IMR-90 (cell line): ENCODE measurements at regions not wholly inside any gene's neighbourhood (a gene's known extent, or its start where the extent isn't known, plus 50 kb on each side); places are given as distances from the start of the nearest gene placed in this dataset.

Source experiments
- ATAC-seq: fragments of 200-7000 bp; cut with Tn5 transposase; 2 replicates; pipeline ENCODE4 v1.9.1; 2020; ENCODE audit warnings: low read depth, mild to moderate bottlenecking, moderate library complexity
- BruUV-seq: library from RNA; stranded (reverse); fragments of 400-500 nt; replicated peaks from 2 replicates; lab custom pipeline; 2021; lab: Mats Ljungman, UMichigan
- CTCF ChIA-PET: fragments of 300-600 bp; formaldehyde crosslinking; extraction: SDS; loops from one replicate; lab custom pipeline; 2021; ENCODE audit warnings: antibody characterized with exemption; lab: Yijun Ruan, JAX
- POLR2A ChIA-PET: fragments of 300-600 bp; sonication (Branson Sonifier 250); formaldehyde crosslinking; loops from one replicate; lab custom pipeline; 2022; ENCODE audit warnings: antibody characterized with exemption; ENCODE audit not compliant: unreplicated experiment; lab: Charles Lee
- DNase-seq: peaks from one replicate; pipeline ENCODE4 v3.0.0; 2013
- H2AFZ ChIP-seq: replicated peaks from 2 replicates; pipeline ENCODE3; 2013; ENCODE audit warnings: low read length, mild to moderate bottlenecking; ENCODE audit not compliant: poor library complexity
- H2AK5ac ChIP-seq: 2 replicates; pipeline ENCODE4 v1.6.1; 2013; ENCODE audit warnings: low read depth, low read length, inconsistent platforms
- H2AK9ac ChIP-seq: replicated peaks from 2 replicates; pipeline ENCODE3; 2013; ENCODE audit warnings: mild to moderate bottlenecking, low read depth, low read length, moderate library complexity; ENCODE audit not compliant: poor library complexity
- H2BK120ac ChIP-seq: 2 replicates; pipeline ENCODE4 v1.6.1; 2013; ENCODE audit warnings: low read depth, low read length, inconsistent platforms
- H2BK15ac ChIP-seq: 3 replicates; pipeline ENCODE4 v1.6.1; 2013; ENCODE audit warnings: low read depth, low read length, inconsistent platforms
- H2BK20ac ChIP-seq: 2 replicates; pipeline ENCODE4 v1.6.1; 2013; ENCODE audit warnings: low read depth, mild to moderate bottlenecking, inconsistent platforms, low read length, moderate library complexity
- H2BK5ac ChIP-seq: 2 replicates; pipeline ENCODE4 v1.6.1; 2013; ENCODE audit warnings: mild to moderate bottlenecking, low read depth, low read length, inconsistent platforms; ENCODE audit not compliant: poor library complexity, severe bottlenecking
- H3K14ac ChIP-seq: replicated peaks from 2 replicates; pipeline ENCODE4 v1.6.1; 2013; ENCODE audit warnings: low read depth, low read length, inconsistent platforms
- H3K18ac ChIP-seq: 2 replicates; pipeline ENCODE4 v1.6.1; 2013; ENCODE audit warnings: low read depth, low read length, control low read depth
- H3K23ac ChIP-seq: 2 replicates; pipeline ENCODE4 v1.6.1; 2013; ENCODE audit warnings: low read depth, low read length, inconsistent platforms
- H3K27ac ChIP-seq: 2 replicates; pipeline ENCODE4 v1.5.1; 2013; ENCODE audit warnings: mild to moderate bottlenecking, control low read depth, low read length; ENCODE audit not compliant: insufficient read depth
- H3K27me3 ChIP-seq: 2 replicates; pipeline ENCODE4 v1.6.1; 2013; ENCODE audit warnings: low read length; ENCODE audit not compliant: control insufficient read depth, insufficient read depth
- H3K36me3 ChIP-seq: 2 replicates; pipeline ENCODE4 v1.6.1; 2013; ENCODE audit warnings: low read length, mixed read lengths; ENCODE audit not compliant: control insufficient read depth, insufficient read depth
- H3K4ac ChIP-seq: 2 replicates; pipeline ENCODE4 v1.6.1; 2013; ENCODE audit warnings: low read depth, low read length, inconsistent platforms
- H3K4me1 ChIP-seq: 2 replicates; pipeline ENCODE4 v1.6.1; 2013; ENCODE audit warnings: low read length, mixed read lengths; ENCODE audit not compliant: control insufficient read depth, insufficient read depth
- H3K4me2 ChIP-seq: 2 replicates; pipeline ENCODE4 v1.6.1; 2013; ENCODE audit warnings: low read depth, mild to moderate bottlenecking, control low read depth, low read length, moderate library complexity
- H3K4me3 ChIP-seq: 2 replicates; pipeline ENCODE4 v1.5.1; 2013; ENCODE audit warnings: low read depth, mild to moderate bottlenecking, control low read depth, low read length, moderate library complexity; ENCODE audit not compliant: insufficient read depth
- H3K56ac ChIP-seq: 2 replicates; pipeline ENCODE4 v1.6.1; 2013; ENCODE audit warnings: low read length, inconsistent platforms; ENCODE audit not compliant: insufficient read depth; ENCODE audit errors: extremely low read depth
- H3K79me1 ChIP-seq, 2 experiments: 2 replicates each; pipeline ENCODE4 v1.6.1; 2013; ENCODE audit warnings: low read length in 2 of 2, inconsistent platforms in 1 of 2, low read depth in 1 of 2
- H3K9ac ChIP-seq: 2 replicates; pipeline ENCODE4 v1.6.1; 2013; ENCODE audit warnings: low read depth, low read length, control low read depth
- H3K9me1 ChIP-seq: 2 replicates; pipeline ENCODE4 v1.6.1; 2013; ENCODE audit warnings: low read length, inconsistent platforms; ENCODE audit not compliant: insufficient read depth
- H3K9me3 ChIP-seq: 2 replicates; pipeline ENCODE4 v1.6.1; 2013; ENCODE audit warnings: low read length; ENCODE audit not compliant: control insufficient read depth, insufficient read depth
- H4K20me1 ChIP-seq: 2 replicates; pipeline ENCODE4 v1.6.1; 2013; ENCODE audit warnings: low read length, inconsistent platforms; ENCODE audit not compliant: insufficient read depth
- H4K5ac ChIP-seq: 2 replicates; pipeline ENCODE4 v1.6.1; 2013; ENCODE audit warnings: mild to moderate bottlenecking, low read depth, low read length, control low read depth
- H4K8ac ChIP-seq, 2 experiments: 2 replicates each; pipeline ENCODE4 v1.6.1; 2013; ENCODE audit warnings: low read depth in 2 of 2, low read length in 2 of 2, control low read depth in 1 of 2, inconsistent platforms in 1 of 2
- H4K91ac ChIP-seq: 2 replicates; pipeline ENCODE4 v1.6.1; 2013; ENCODE audit warnings: low read depth, low read length, inconsistent platforms; ENCODE audit not compliant: insufficient read depth
- SMC3 ChIP-seq: fragments of 150-350 bp; IDR thresholded peaks from 2 replicates; pipeline ENCODE4 v1.6.1; 2016; ENCODE audit warnings: low read depth, mild to moderate bottlenecking, antibody characterized with exemption, low read length, moderate library complexity
- WGBS, 2 experiments: methylation state at CpG; one replicate each; pipeline versions ENCODE4 v1.1.5 to v1.1.7; 2013; ENCODE audit warnings: missing lambda C conversion rate in 2 of 2; ENCODE audit not compliant: insufficient read length in 1 of 2; ENCODE audit errors: extremely low coverage in 2 of 2; 5-methylcytosine and 5-hydroxymethylcytosine counted together
- dilution Hi-C: fragments of 300-500 bp; cut with HindIII; formaldehyde crosslinking; loops from one replicate; pipeline ENCODE4 v1.14.3; 2018; ENCODE audit warnings: low sequenced_read_pairs; ENCODE audit not compliant: unreplicated experiment
- in situ Hi-C: fragments of 300-500 bp; cut with MboI; formaldehyde crosslinking; loops from 3 replicates; pipeline ENCODE4 v1.14.3; 2019; ENCODE audit warnings: low sequenced_read_pairs, inconsistent platforms, mixed read lengths
- intact Hi-C: fragments of 100-400 bp; cut with micrococcal nuclease; formaldehyde crosslinking; loops from 2 replicates; pipeline ENCODE4 v1.10.0; 2022
- TF ChIP-seq, protein P1 (sequence below): fragments of 150-350 bp; IDR thresholded peaks from 2 replicates; pipeline ENCODE4 v1.6.1; 2016; ENCODE audit warnings: low read depth, mild to moderate bottlenecking, low read length, moderate library complexity, borderline replicate concordance

DNA sequence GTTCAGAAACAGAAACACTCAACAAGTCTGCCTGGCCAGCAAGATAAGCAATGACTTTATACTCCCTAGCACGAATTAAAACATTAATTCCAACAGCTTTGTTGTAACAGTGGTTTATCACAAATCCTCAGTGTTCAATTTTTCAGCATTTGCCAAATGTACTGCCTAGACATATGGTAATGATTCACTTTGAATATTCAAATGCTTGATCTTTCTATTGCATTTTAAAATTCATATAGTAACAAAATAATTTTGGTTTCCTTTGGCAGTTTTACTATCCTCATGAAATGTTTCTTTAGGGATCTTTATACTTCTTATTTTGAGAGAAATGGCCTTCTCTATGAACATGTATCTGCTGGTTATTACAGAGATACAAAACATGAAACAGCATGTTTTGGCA lies 851.8 kb upstream of the NXPH2 start:
- H3K9me3 ChIP-seq = peaks cover 5% of the 10 kb centered on the region
- H3K9me1 ChIP-seq = no peaks in the 10 kb centered on the region
- H2AK5ac ChIP-seq = no peak overlapping the region
- no peak for TF ChIP-seq SMC3
- TF ChIP-seq, protein P1, sequence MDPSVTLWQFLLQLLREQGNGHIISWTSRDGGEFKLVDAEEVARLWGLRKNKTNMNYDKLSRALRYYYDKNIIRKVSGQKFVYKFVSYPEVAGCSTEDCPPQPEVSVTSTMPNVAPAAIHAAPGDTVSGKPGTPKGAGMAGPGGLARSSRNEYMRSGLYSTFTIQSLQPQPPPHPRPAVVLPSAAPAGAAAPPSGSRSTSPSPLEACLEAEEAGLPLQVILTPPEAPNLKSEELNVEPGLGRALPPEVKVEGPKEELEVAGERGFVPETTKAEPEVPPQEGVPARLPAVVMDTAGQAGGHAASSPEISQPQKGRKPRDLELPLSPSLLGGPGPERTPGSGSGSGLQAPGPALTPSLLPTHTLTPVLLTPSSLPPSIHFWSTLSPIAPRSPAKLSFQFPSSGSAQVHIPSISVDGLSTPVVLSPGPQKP = no peak
- H2BK5ac ChIP-seq = no peak overlapping the region
- H3K27ac ChIP-seq = no peak overlapping the region
- no peak overlapping the region for H4K8ac ChIP-seq
- no peak overlapping the region for H4K5ac ChIP-seq
- H3K4ac ChIP-seq = no peak overlapping the region
- no peak overlapping the region for H4K91ac ChIP-seq
- dilution Hi-C loops = no loop called here
- H2BK20ac ChIP-seq = no peak overlapping the region
- H4K20me1 ChIP-seq = no peaks in the 10 kb centered on the region
- no peaks in the 10 kb centered on the region for H3K27me3 ChIP-seq
- ChIA-PET POLR2A (no interaction called here), CTCF (no interaction called here)
- intact Hi-C loops = no loop called here
- H3K4me1 ChIP-seq = no peaks in the 10 kb centered on the region
- no peak overlapping the region for H2AK9ac ChIP-seq
- H2BK15ac ChIP-seq = no peak overlapping the region
- H3K14ac ChIP-seq = no peak overlapping the region
- ATAC-seq (no peak), DNase-seq (no peak)
- no peaks in the 10 kb centered on the region for H3K79me1 ChIP-seq
- in situ Hi-C loops = no loop called here
- BruUV-seq = no TSS peak
- no peak overlapping the region for H3K4me2 ChIP-seq
- no peak overlapping the region for H2BK120ac ChIP-seq
- WGBS, 2 experiments = no CpG with 5 or more reads among the region's 1 CpG
- H3K9ac ChIP-seq = no peak overlapping the region
- H3K36me3 ChIP-seq = no peaks in the 10 kb centered on the region
- H2AFZ ChIP-seq = no peak overlapping the region
- no peak overlapping the region for H3K23ac ChIP-seq
- H3K4me3 ChIP-seq = no peak overlapping the region
- H3K18ac ChIP-seq = no peak overlapping the region
- no peak overlapping the region for H3K56ac ChIP-seq
